ENCODE measurements at regions not wholly inside any gene's neighbourhood (a gene's known extent, or its start where the extent isn't known, plus 50 kb on each side); places are given as distances from the start of the nearest gene placed in this dataset.

DNA sequence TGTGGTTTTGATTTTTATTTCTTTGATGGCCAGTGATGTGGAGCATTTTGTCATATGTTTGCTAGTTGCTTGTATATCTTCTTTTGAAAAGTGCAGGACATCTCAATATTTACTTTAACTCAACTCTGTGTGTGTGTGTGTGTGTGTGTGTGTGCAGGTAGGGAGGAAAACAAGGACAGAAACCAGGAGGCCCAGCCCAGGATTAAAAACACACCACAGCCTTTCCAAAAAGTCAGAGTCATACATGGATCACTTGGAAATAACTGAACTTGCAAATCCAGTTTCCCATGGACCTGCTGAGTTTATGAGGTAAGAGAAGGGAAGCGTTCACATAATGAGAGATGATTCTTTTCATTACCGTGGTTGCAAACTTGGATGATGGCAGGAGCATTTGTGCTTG lies 189.9 kb upstream of the LYZL1 start:
- TF ChIP-seq, protein P1, sequence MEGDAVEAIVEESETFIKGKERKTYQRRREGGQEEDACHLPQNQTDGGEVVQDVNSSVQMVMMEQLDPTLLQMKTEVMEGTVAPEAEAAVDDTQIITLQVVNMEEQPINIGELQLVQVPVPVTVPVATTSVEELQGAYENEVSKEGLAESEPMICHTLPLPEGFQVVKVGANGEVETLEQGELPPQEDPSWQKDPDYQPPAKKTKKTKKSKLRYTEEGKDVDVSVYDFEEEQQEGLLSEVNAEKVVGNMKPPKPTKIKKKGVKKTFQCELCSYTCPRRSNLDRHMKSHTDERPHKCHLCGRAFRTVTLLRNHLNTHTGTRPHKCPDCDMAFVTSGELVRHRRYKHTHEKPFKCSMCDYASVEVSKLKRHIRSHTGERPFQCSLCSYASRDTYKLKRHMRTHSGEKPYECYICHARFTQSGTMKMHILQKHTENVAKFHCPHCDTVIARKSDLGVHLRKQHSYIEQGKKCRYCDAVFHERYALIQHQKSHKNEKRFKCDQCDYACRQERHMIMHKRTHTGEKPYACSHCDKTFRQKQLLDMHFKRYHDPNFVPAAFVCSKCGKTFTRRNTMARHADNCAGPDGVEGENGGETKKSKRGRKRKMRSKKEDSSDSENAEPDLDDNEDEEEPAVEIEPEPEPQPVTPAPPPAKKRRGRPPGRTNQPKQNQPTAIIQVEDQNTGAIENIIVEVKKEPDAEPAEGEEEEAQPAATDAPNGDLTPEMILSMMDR (IDR thresholded peaks at IDR 0.05): no peak
- no peak for TF ChIP-seq POLR2A (IDR thresholded peaks at IDR 0.05)

Data from lower leg skin (tissue), 3 donors.